GM12864 (cell line): ENCODE measurements at regions not wholly inside any gene's neighbourhood (a gene's known extent, or its start where the extent isn't known, plus 50 kb on each side); places are given as distances from the start of the nearest gene placed in this dataset.

Source experiments
- DNase-seq: peaks from one replicate; pipeline ENCODE4 v3.0.0-alpha.2; 2011; ENCODE audit warnings: low read depth
- H3K4me3 ChIP-seq: 2 replicates; pipeline ENCODE4 v1.5.1; 2011; ENCODE audit warnings: mild to moderate bottlenecking, low read depth, low read length, control low read depth
- TF ChIP-seq, protein P1 (sequence below): IDR thresholded peaks from 2 replicates; pipeline ENCODE4 v1.5.1; 2011; ENCODE audit warnings: low read depth, mild to moderate bottlenecking, moderate library complexity, low read length, control low read depth, inconsistent platforms; ENCODE audit errors: missing control alignments

DNA sequence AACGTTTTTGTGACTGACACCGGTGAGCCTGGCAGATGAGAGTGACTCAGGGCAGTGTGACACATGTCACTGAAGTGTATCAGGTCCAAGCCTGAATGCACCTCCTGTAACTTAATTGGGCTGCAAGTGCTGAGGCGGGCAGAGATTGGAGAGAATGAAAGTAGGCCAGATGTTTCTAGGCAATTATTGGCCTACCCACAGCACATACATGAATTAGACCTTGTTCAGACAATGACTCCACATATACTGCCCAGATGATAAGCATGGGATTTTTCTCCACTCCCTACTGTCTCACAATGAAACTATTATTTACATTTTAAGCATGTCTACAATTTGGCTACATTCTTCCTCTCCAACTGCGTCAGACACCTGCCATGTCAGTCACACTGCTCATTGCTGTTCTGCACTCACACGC, 187.3 kb upstream of the ZNF385D start:
- no peak overlapping the region for H3K4me3 ChIP-seq
- DNase-seq, result no peak
- TF ChIP-seq, protein P1, sequence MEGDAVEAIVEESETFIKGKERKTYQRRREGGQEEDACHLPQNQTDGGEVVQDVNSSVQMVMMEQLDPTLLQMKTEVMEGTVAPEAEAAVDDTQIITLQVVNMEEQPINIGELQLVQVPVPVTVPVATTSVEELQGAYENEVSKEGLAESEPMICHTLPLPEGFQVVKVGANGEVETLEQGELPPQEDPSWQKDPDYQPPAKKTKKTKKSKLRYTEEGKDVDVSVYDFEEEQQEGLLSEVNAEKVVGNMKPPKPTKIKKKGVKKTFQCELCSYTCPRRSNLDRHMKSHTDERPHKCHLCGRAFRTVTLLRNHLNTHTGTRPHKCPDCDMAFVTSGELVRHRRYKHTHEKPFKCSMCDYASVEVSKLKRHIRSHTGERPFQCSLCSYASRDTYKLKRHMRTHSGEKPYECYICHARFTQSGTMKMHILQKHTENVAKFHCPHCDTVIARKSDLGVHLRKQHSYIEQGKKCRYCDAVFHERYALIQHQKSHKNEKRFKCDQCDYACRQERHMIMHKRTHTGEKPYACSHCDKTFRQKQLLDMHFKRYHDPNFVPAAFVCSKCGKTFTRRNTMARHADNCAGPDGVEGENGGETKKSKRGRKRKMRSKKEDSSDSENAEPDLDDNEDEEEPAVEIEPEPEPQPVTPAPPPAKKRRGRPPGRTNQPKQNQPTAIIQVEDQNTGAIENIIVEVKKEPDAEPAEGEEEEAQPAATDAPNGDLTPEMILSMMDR, result no peak

DNA sequence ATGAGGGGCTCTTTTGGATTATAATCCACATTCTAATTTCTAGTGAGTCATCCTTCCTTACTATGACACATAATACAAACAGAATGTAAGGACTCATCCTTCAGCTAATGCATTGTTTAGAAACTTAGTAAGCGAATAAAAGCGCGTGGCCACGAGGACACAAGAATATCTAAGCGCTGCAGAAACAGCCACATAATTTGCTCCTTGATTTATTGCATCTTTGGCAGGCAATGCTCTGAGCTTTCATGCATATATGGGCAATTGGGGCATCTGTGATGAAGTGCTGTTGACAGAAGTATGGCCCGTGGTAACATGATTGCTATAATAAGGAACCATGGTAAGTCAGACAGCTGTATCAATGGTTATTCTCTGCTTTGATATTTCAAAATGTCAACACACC, 191.3 kb upstream of the ZNF385D start:
- TF ChIP-seq, protein P1, result no peak
- DNase-seq, result no peak
- H3K4me3 ChIP-seq, result no peak overlapping the region

DNA sequence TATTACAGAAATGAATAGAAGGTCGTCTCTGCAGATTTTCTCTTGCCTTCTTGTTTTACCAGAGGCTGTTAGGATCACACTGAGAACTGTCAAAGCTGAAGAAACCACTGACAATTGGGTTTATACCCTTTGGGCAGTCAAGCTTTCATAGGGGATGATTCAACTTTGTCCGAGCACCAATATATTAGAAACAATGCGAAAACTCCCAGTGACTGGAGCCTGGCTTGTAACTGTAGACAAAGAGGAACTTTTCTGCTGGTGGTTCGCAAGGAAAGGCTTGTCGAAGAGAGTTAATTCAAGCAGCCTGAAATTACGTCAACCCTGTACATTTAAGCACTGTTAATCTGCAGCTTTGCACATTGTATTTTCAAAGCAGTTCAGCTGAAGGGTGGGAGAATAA, 193.2 kb upstream of the ZNF385D start:
- TF ChIP-seq, protein P1, result no peak
- no peak for DNase-seq
- H3K4me3 ChIP-seq, result no peak overlapping the region

- TF ChIP-seq, protein P1, result no peak
- DNase-seq, result no peak
- no peak overlapping the region for H3K4me3 ChIP-seq
Measured at GRCh38 chr3:21952856-21953255, 201.8 kb upstream of the ZNF385D start.

DNA sequence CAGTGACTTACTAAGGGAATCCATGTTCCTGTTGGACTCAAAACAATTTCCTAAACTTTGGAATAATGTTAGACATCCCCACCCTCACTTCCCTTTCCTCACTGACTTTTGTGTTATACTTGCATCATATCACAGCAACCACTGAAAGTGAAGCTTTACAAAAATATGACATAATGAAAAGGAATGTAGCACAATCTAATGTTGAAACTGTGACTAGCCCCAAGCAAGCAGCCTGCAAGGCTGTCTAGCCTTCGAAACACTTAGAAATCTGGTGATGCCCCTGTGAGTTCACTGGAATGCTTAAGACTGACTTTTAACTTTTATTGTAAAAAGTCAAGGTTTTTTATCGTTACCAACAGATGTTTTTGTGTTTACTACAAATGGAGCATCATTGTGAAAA, 203.7 kb upstream of the ZNF385D start:
- DNase-seq, result no peak
- TF ChIP-seq, protein P1, result no peak
- H3K4me3 ChIP-seq, result no peak overlapping the region

DNA sequence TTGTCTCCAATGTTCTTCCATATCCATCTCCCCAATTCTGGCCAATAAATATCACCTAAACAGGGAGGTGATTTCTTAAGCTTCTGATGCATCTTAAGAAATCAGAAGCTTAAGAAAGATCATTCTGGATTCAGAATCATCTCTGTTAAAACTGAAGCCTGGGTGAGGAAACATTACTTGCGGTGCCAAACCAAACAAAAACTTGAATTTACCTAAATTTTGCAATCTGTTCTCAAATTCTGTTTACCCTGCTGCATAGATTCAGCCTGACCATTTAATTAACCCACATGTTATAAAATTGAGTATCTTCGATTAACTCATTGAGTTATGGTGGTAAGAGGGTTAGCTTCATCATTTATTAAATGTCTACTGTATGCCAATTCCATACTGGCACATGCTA, 204.4 kb upstream of the ZNF385D start:
- no peak overlapping the region for H3K4me3 ChIP-seq
- TF ChIP-seq, protein P1, result no peak
- DNase-seq, result no peak

DNA sequence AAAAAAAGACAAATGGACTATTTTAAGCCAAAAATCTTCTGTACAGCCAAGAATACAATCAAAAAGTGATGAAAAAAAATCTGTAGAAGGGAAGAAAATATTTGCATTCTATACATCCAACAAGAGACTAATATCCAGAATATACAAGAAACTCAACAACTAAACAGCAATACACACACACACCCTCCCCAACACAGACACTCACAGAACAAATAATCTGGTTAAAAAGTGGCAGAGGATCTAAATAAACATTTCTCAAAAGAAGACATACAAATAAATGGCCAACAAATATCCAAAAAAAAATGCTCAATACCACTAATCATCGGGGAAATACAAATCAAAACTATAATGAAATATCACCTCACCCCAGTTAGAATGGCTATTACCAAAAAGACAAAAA, 209.0 kb upstream of the ZNF385D start:
- TF ChIP-seq, protein P1, result no peak
- DNase-seq, result no peak
- no peak overlapping the region for H3K4me3 ChIP-seq
